Lung microvascular endothelial cell (primary cell): ENCODE measurements at regions not wholly inside any gene's neighbourhood (a gene's known extent, or its start where the extent isn't known, plus 50 kb on each side); places are given as distances from the start of the nearest gene placed in this dataset.
"Not testable (repeated sequence)": the region's sequence is repeated elsewhere in the genome, so short reads cannot be mapped to it uniquely, and the experiment has no call there.

Experiments
- DNase-seq, 2 donors: peaks; one replicate each; pipeline versions ENCODE4 v3.0.0 to v3.0.0-alpha.2; 2010; ENCODE audit warnings: low read depth in 2 of 2

DNA sequence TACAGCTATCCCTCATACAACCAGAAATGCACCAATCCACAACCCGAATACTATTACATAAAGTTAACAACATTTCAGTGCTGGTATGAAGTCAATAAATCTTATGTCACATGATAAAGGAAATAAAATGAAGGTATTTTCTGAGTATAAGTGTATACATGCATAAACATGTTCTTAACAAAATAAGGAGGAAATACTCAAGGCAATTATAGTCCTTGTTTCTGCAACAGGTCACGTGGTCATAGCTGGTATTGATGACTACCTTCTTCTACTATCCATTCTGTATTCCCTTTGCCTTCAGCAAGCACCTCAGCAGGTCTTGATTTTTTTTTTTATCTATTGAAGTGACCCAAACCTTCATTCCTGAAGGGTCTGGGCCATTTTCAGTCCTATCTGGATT is 675.6 kb downstream of the RPL10L start:
- DNase-seq: no peak

DNA sequence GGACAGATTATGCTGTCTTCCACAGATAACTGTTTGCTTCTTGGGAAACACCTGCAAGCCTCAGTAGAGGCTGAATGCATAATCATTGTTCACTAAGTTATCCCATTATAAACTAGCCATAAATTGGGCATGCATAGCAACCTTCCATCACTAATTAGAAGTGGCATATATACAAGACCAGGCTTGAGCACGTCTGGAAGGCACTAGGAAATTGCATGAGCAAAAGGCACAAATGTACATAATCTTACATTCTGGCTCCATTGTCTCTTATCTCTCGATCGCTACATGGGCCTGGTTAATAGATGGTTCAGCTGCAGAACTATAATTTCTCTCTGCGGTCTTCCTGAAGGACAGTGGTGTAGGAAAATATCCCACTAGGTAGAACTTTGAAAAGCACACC is 679.2 kb downstream of the RPL10L start:
- DNase-seq: no peak

DNA sequence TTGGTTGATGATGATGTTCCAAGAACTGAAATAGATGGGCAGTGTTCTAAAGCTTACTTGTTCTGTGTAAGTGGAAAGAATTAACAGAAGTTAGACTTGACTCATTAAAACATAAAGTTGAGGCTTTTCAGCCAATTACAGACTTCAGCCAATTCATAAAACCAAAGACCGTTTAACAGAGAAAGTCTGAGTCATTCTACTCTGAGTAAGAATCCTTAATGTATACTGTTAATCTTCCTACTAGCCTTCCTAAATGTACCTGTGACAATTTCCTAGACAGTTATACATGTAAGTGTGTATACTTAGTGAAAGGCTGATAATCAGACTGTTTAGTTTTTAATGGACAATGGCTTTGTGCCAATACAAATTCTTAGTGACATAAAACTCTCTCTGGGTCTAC is 681.0 kb downstream of the RPL10L start:
- DNase-seq: no peak

DNA sequence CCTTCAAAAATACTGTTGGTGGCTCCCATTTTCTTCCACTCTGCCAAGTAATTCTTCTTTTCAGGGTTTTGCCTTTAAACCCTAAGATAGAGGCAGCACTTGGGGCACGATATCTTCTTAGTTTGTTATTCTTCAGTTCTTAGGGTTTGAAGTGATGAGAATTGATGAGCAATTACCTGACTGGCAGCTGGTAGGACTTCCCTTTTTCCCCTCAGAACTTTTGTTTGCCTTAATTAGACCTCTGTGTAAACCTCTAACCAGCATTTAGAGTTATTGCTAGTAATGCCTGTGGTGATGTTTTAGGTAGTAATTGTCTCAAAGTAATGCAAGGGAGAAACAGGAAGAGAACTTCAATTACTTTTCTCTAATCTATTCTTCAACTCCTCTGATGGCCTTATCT is 683.5 kb downstream of the RPL10L start:
- no peak for DNase-seq

DNA sequence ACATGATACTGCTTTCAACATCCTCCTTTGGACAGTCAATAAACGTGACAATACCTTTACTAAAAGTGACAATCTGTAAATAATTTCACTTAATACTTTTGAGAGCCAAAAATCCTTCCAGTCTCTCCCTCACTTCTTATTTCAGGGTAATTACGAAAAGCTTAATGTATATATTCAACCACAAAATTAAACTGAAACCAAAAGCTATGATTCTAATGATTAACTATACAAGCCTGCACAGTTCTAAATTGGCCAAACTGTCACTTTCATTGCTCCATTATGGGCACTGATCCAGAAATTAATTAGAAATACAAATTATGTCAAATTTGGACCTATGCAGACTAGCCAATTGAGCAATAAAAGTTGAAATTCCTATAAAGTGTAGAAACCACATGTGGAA is 696.5 kb upstream of the MIS18BP1 start:
- no peak for DNase-seq

DNA sequence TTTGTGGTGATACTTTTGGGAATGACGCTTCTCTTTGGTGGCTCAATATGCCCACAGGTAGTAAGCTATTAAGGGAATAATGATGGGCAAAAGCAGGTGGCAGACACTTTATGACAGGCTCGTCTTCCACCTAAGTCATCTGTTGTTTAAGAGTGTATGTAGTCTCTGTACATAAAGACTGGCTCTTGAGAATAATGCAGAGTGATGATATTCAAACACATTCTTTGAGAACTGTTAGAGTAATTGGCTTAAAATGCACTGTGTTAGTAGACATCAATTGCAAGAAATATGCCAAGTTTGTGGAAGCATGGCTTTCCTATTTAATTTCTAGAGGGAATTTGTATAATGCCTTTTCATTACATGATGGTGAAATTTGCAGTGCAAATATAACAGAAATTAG is 694.8 kb upstream of the MIS18BP1 start:
- DNase-seq: no peak

DNA sequence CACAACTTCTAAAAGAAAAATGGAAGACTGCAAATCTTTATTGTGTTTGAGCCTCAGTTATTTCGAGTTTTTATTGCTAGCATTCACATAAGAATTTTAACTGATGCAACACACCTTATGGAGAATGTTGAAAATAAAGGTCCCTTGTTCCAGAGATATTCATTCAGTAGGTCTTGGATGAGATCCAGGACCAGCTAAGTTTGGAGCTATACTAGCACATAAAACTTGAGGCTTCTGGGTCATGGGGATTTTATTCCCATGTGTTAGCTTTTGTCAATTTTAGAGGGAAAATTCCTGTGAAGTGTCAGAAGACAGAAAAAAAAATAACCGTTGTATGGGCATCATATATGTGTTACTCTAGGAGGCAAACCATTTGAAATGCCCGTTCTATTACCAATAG is 693.2 kb upstream of the MIS18BP1 start:
- DNase-seq: no peak

DNA sequence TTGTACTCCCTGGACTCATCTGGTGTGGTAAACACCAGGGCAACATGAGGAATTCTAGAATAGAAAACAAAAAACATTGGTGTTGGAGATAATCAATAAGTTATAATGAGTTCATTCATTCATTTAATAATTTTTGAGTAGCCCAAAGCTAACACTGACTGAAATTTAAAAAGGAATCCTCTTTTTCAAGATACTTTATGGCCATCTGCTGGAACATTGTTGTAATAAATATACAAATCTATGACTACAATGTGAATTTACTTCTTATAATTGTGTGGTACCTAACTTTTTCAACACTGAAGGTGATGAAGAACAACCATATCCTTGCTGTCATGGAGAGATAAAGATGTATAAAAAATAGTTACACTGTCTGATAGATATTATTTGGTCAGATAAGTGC is 687.3 kb upstream of the MIS18BP1 start:
- no peak for DNase-seq

DNA sequence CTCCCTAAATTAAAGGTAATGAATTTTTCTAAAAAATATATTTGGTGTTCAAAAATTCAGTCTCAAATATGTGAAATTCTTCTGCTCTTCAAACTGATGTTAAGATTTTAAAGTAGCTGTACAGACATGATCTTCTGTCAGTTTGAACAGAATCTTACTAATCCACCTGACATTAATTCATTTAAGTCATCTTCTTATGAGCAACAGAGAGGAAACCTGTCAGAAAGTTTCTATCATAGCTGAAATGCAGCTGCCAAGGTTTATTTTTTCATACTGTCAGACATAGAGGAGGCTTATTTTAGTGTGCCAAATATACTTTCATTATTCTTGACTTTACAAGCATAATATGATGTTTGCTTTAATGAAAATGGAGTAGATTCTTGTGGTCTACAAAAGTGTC is 686.6 kb upstream of the MIS18BP1 start:
- DNase-seq: no peak

DNA sequence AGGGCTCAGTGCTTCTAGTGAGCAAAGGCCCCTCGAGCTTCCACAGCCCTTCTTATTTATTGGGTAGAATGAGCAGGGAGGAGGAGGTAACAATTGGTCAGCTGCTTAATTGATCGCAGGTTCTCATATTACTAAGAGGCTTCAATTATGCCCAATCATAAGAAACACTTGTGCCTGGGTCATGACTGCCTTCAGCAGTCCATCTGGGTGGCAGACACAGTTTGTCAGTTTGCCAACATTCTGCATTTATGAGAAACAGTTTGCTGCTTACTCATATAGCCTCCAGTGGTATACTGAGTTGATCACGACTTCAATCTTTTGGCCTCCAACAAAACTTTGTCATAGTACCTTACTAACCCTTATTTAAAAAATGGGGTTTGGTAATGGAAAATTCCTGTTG is 667.0 kb upstream of the MIS18BP1 start:
- DNase-seq: not testable (repeated sequence)

DNA sequence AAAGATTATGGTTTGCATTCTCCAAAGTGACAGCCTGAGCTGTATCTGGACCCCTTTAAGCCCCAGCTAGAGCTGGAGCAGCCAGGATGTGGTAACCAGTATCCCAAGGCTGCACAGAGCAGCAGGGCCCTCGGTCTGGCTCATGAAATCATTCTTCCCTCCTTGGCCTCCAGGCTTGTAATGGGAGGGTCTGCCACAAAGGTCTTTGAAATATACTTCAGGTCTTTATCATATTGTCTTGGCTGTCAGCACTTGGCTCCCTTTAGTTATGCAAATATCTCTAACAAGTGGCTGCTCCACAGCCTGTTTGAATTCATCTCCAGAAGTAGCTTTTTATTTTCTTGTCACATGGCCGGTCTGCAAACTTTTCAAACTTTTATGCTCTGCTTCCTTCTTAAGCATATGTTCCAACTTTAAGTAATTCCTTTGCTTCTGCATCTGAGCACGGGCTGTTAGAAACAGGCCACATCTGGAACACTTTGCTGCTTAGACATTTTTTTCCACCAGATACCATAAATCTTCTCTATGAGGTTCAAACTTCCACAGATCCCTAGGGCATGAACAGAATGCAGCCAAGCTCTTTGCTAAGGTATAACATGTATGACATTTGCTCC is 663.4 kb upstream of the MIS18BP1 start:
- no peak for DNase-seq

DNA sequence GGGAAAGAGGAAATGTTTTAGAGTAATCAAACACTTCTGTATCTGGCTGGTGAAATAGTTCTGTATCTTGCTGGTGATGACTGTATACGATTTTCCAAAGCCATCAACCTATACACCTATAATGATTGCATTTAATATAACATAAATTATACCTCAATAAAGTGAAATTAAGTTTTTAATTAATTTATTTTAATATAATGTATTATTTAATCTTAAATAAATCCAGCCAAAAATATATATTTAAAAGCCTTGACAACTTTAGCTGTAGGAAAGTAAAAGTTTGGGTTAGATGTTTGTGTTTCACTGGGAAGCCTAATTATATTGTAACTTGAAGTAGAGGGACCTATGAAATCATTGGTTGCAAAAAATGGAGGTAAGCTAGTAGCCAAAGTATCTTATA is 654.8 kb upstream of the MIS18BP1 start:
- no peak for DNase-seq

DNA sequence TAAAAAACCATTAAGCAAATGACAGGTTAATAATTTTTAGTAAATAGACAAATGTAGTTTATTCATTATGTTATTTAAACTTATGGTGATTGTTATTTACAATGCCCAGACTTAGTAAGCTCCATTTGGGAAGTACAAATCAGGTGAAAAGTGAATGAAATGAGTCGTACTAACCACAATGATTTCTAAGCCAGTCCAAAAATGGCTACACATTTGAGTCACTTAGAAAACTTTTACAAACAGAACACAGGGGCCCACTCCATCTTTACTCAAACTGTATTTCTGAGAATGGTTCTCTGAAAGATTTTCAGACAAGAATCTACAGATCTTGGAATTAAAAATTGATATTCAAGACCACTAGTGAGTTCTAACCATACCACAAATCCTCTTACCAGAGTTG is 653.3 kb upstream of the MIS18BP1 start:
- no peak for DNase-seq

DNA sequence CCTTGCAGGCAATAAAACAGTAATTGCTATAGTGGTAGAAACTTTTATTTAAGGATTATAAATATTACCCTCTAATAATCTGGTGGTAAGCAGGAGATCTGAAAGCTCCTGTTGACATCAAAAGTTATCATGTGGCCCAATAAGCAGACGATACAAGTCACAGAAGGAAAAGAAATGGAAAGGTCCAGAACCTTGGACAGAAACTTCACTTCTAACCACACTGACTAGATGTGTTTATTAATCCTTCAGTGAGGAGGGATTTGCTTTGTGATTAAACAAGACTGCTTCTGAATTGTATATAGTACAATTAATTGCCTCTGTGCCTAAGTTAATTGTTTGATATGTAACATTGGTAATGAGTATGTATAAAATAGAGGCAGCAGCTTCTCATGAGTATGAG is 652.7 kb upstream of the MIS18BP1 start:
- DNase-seq: no peak

DNA sequence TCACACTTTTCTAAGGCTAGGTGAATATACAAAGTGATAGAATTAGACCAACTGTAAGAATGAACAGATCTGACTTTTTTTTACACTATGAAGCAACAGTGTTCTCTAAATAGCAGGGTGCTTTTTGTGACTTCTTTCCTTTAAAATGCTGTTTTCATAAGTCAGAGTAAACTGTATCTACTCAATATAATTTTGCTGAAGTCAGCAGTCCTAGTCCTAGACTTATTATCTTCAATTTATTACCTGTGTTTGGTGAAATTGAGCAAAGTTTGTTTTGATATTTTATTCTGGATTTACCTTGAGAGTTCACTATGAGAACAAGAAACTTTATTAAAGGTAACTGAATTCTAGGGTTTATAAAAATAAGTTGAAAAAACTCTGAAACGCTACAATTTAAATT is 651.3 kb upstream of the MIS18BP1 start:
- DNase-seq: no peak

DNA sequence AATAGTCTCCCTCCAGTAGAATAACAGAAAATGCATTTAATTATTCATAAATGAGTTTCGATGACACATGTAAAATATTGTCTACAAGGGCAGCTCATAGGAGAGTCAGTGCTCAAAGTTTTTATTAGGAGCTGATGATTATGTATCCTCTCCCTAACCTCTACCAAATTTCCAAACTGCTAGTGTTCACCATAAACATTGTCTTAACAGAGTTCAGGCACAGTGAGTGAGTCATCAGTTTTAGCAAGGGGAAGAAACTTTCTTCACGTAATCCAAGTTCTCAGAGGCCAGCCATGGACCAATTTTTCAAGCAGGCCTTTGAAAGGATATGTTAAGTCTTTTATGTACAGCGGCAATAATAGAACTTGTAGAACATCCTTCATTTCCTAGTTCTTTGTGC is 649.2 kb upstream of the MIS18BP1 start:
- DNase-seq: no peak

DNA sequence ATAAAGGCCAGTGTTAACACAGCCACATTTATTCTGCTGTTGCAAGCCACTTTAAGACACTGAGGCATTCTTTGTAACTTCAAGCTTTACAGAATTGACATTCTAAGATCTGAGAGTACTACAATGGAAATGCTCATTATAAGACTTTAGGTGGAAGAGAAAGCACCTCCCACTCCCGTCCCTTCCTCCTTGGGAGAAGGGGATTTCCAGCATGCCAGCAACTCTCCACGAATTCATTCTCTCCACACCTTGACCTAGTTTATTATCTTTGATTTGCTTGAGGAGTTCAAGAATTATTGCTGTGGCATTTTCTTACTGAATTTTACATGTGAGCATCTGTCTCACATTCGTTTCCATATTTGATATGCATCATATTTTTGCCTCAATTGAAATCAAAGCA is 644.4 kb upstream of the MIS18BP1 start:
- no peak for DNase-seq

DNA sequence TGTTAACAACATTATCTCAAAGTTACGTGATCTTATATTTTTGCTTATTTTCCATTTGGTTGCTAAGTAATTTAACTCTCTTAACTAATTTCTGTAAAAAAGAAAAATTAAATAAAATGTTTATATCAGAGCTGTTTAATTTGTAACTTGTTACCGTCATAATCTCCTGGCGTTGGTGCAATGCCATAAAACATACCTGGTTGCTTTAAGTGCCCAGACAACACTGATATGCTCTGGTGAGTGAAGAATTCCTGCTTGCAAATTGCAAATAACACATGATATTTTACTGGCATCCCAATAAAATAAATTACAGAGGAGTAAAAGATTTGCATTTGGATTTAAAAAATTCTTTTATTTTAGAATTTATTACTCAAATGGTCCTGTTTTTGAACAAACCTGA is 640.1 kb upstream of the MIS18BP1 start:
- no peak for DNase-seq

DNA sequence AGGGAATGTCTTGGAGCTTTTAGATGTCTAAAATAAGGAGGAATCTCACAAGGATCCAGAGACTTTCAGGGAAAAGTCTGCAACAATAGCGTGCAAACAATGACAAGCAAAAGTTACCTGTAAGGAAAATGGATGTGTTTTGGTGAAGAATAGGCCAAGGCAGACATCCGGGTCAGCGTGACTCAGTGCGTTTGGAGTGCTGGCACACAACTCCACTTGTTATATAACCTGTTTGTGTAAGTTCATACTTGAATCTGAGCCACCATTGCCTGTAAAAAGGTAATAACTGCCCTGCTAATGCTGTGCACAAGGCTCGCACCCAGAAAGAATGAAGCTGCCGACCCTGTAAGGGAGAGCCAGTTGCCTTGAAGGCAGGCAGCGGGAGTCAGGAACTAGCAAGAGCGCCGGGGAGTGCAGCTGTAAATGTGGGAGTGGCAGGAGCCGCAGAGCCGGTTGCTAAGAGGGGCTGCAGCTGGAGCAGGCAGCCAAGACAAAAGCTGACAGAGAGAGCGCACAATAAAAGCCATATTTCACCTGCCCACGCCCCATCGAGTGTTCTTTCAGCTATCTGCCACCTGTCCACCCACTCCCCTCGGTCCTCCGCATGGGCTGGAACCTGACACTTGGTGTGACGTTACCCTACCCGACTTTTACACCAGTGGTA is 638.5 kb upstream of the MIS18BP1 start:
- DNase-seq: no peak

DNA sequence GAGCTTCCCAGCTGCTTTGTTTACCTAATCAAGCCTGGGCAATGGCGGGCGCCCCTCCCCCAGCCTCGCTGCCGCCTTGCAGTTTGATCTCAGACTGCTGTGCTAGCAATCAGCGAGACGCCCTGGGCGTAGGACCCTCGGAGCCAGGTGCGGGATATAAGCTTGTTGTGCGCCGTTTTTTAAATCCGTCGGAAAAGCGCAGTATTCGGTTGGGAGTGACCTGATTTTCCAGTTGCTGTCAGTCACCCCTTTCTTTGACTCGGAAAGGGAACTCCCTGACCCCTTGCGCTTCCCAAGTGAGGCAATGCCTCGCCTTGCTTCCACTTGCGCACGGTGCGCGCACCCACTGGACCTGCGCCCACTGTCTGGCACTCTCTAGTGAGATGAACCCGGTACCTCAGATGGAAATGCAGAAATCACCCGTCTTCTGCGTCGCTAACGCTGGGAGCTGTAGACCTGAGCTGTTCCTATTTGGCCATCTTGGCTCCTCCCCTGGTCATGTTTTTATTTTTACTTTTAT is 635.8 kb upstream of the MIS18BP1 start:
- DNase-seq: not testable (repeated sequence)

DNA sequence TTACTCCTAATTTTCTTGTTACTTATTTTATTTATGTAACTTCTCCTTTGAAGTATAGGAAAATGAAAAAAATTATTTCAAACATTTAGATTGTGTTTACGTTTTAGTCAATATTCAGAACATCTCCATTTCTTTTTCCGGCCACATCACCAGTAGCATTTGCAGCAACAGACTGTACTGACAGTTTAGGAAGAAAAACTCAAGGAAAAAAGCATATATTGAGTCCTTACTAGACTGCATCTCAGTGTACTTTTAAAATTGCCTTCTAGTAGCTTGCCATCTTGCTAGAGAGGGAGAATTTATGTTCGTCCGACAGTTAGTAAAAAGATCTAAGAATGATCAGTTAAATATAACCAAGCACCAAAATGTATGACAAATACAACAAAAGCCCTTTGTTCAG is 625.0 kb upstream of the MIS18BP1 start:
- no peak for DNase-seq

DNA sequence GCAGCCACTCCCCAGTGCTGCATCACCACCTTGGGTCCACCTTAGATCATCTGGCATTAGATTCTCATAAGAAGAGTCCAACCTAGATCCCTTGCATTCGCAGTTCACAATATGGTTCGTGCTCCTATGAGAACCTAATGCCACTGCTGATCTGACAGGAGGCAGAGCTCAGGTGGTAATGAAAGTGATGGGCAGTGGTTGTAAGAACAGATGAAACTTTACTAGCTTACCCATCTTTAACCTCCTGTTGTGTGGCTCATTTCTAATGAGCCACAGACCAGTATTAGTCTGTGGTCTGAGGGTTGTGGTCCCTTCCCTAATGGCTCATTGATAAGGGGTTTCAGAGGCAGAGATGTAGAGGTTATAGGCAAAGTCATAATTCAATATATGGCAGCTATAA is 615.9 kb upstream of the MIS18BP1 start:
- DNase-seq: no peak

DNA sequence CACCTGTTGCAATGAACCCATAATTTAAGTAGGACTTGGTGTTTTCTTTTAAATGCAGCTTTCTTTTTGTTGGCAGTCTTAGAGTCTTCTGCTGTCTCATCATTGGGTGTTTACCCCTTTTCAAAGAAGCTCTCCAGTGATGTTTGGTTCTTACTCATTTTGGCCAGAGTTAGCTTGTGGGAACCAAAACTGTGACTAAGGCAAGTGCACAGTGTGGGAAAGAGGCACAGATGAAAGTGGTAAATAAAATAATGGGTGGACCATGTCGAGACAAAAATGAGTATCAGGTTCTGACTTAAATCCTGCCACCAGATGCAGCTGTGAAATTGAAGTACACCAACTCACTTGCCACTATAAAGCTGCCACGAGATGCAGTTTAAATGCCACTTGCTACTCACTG is 615.4 kb upstream of the MIS18BP1 start:
- no peak for DNase-seq
